AG04450 (cell line): ENCODE measurements at regions not wholly inside any gene's neighbourhood (a gene's known extent, or its start where the extent isn't known, plus 50 kb on each side); places are given as distances from the start of the nearest gene placed in this dataset.

Experiments
- CTCF ChIA-PET: fragments of 300-600, 350-600 bp; formaldehyde crosslinking; extraction: SDS; loops from one replicate; lab custom pipeline; 2022; ENCODE audit warnings: antibody characterized with exemption, inconsistent platforms; lab: Charles Lee
- POLR2A ChIA-PET: fragments of 350-600 bp; formaldehyde crosslinking; extraction: SDS; loops from one replicate; lab custom pipeline; 2021; ENCODE audit warnings: antibody characterized with exemption, inconsistent platforms; lab: Yijun Ruan, JAX
- DNase-seq: peaks from one replicate; pipeline ENCODE4 v3.0.0-alpha.2; 2011; ENCODE audit warnings: low read depth, low spot score
- H3K27ac ChIP-seq: one replicate; pipeline ENCODE4 v1.5.1; 2012; ENCODE audit warnings: low read depth, low read length, control low read depth
- H3K27me3 ChIP-seq: one replicate; pipeline ENCODE4 v1.6.0; 2012; ENCODE audit warnings: low read length; ENCODE audit not compliant: control insufficient read depth, insufficient read depth
- H3K4me3 ChIP-seq: 2 replicates; pipeline ENCODE4 v1.5.1; 2011; ENCODE audit warnings: mild to moderate bottlenecking, low read depth, low read length, control low read depth
- H3K9me3 ChIP-seq: 2 replicates; pipeline ENCODE4 v1.5.1; 2012; ENCODE audit warnings: low read length; ENCODE audit not compliant: control insufficient read depth, insufficient read depth
- TF ChIP-seq, protein P1 (sequence below): IDR thresholded peaks from 2 replicates; pipeline ENCODE4 v1.5.1; 2011; ENCODE audit warnings: low read depth, low read length, control low read depth, inconsistent platforms

DNA sequence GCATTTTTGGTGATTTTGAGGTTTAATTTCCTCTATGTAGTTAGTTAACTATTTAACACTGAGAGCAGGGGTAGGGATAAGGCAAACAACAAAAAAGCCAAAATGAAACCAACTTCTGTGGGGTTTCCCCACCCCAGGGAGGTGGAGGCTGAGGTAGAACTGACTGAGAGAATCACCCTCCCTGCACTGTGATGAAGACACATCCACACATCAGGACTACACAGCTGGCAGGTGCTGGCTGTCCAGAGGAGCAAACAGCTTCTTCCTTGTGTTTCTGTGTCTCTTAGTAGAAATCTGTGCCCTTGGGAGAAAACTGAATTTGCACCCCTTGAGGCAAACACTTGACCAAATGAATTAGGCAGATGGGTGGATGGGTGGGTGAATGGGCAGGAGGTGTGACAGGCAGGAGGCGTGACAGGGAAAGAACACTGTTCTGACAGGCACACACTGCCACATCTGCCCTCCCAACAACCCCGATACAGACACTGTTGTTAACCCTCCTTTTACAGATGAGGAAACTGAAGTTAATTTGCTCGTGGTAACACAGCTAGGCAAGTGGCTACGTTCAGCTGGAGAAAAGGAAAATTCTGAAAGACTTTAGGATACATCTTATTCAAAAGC, 62.9 kb upstream of the AMZ2 start:
- H3K27ac ChIP-seq, result no peak overlapping the region
- H3K4me3 ChIP-seq, result no peak overlapping the region
- DNase-seq, result no peak
- ChIA-PET CTCF (interaction anchor here (4.1 kb wide), 1 partner anchor 12 kb away, joined by 25 read pairs; no protein-coding TSS in a partner anchor), POLR2A (no interaction called here)
- peaks cover 4% of the 10 kb centered on the region for H3K27me3 ChIP-seq
- TF ChIP-seq, protein P1, sequence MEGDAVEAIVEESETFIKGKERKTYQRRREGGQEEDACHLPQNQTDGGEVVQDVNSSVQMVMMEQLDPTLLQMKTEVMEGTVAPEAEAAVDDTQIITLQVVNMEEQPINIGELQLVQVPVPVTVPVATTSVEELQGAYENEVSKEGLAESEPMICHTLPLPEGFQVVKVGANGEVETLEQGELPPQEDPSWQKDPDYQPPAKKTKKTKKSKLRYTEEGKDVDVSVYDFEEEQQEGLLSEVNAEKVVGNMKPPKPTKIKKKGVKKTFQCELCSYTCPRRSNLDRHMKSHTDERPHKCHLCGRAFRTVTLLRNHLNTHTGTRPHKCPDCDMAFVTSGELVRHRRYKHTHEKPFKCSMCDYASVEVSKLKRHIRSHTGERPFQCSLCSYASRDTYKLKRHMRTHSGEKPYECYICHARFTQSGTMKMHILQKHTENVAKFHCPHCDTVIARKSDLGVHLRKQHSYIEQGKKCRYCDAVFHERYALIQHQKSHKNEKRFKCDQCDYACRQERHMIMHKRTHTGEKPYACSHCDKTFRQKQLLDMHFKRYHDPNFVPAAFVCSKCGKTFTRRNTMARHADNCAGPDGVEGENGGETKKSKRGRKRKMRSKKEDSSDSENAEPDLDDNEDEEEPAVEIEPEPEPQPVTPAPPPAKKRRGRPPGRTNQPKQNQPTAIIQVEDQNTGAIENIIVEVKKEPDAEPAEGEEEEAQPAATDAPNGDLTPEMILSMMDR, result no peak
- H3K9me3 ChIP-seq, result peaks cover 3% of the 10 kb centered on the region; the same call in 1 of the 2 replicates

DNA sequence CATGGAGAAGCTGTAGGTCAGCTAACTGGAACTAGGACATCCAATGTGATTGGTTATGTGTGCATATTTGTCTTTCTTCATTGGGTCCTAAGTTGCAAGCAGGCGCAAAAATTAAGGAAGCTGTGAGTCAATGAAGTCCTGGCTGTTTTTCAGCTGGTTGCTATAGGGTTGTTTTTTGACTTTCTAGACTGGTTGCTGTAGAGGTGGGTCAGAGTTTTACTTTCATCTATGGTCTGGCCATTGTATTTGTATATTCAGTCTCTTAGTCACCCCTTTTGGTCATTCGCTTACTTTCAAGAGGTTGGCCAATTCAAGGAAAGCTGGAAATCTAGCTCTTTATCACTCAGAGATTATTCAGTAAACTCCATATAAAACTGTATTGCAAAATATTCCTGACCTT, 62.0 kb upstream of the AMZ2 start:
- ChIA-PET POLR2A (interaction anchor here (0.6 kb wide), 1 partner anchor 15 kb away, joined by 4 read pairs; no protein-coding TSS in a partner anchor), CTCF (interaction anchor here (0.7 to 4.1 kb wide), 4 partner anchors 9 to 428 kb away, joined by 9 to 25 read pairs (median 11); no protein-coding TSS in a partner anchor)
- Histone ChIP-seq H3K27ac (no peak overlapping the region), H3K4me3 (no peak overlapping the region), H3K27me3 (peaks cover 9% of the 10 kb centered on the region), H3K9me3 (no peaks in the 10 kb centered on the region)
- DNase-seq, result no peak
- TF ChIP-seq, protein P1, result no peak

DNA sequence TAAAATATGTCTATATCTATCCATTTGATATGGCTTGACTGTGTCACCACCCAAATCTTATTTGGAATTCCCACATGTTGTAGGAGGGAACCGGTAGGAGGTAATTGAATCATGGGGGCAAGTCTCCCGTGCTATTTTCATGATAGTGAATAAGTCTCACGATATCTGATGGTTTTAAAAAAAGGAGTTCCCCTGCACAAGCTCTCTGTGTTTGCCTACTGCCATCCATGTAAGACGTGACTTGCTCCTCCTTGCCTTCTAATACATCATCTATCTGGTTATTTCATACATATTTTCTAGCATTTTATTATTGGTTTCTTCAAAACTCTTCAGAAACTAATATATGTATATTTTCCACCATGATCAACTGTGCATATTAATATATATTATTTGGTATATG, 57.3 kb upstream of the AMZ2 start:
- DNase-seq, result no peak
- TF ChIP-seq, protein P1, result no peak
- ChIA-PET CTCF (interaction anchor here (3.1 kb wide), 1 partner anchor 9 kb away, joined by 14 read pairs; no protein-coding TSS in a partner anchor), POLR2A (no interaction called here)
- Histone ChIP-seq H3K27ac (no peak overlapping the region), H3K27me3 (peaks cover 19% of the 10 kb centered on the region), H3K4me3 (no peak overlapping the region), H3K9me3 (no peaks in the 10 kb centered on the region)

DNA sequence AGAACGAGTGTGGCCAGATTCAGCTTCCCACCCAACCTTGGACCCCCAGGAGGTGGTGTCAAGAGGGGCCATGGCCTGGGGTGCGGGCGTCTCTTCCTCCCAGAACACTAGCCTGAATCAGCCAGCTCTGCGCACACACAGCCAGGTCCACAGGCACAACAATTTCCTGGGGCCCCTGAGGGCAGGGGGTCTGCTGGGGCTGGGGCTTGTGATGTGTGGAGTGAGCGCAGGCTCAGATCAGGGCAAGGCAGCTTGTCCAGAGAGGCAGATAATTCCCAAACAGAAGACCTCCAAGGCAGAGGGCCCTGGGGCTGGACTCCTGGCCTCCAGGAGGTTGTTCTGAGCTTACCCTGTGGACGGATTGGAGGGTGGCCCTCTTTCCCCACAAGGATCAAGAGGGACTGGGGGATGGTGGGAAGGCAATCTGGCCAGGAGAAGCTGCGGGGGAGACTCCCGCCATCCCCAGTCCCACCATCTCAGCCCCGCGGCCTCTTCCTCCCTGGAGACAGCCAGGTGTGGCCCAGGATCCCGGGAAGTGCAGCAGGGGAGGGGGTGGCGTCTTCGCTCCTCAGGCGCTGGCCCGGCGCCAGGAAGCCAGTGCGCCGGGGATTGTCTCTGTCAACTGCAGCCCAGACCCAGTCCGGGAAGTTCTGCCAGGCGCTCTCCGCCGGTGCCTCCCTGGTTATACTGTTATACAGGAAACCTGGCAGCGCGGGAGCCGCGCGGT, 52.0 kb upstream of the AMZ2 start:
- TF ChIP-seq, protein P1, result no peak
- Histone ChIP-seq H3K9me3 (peaks cover 6% of the 10 kb centered on the region; the same call in 1 of the 2 replicates), H3K4me3 (no peak overlapping the region), H3K27me3 (peaks cover 59% of the 10 kb centered on the region), H3K27ac (no peak overlapping the region)
- ChIA-PET POLR2A (no interaction called here), CTCF (no interaction called here)
- no peak for DNase-seq
